NCI-H345 (cell line): ENCODE measurements at regions not wholly inside any gene's neighbourhood (a gene's known extent, or its start where the extent isn't known, plus 50 kb on each side); places are given as distances from the start of the nearest gene placed in this dataset.
"Not testable (repeated sequence)": the region's sequence is repeated elsewhere in the genome, so short reads cannot be mapped to it uniquely, and the experiment has no call there.

Experiments
- DNase-seq: peaks from one replicate; lab custom pipeline; 2025; lab: John Stamatoyannopoulos, UW

- peak; percentile 0 for DNase-seq
Measured at GRCh38 chr13:22967669-22968068, 213.1 kb upstream of the SGCG start.

- no peak for DNase-seq
Measured at GRCh38 chr13:22979952-22980351, 200.8 kb upstream of the SGCG start.

- DNase-seq = no peak
Measured at GRCh38 chr13:22980936-22981335, 199.8 kb upstream of the SGCG start.

- no peak for DNase-seq
Measured at GRCh38 chr13:22993148-22993547, 187.6 kb upstream of the SGCG start.

GRCh38 chr13:23003446-23003845 is 177.3 kb upstream of the SGCG start:
- no peak for DNase-seq

- no peak for DNase-seq
Measured at GRCh38 chr13:23007426-23007825, 173.4 kb upstream of the SGCG start.

- no peak for DNase-seq
Measured at GRCh38 chr13:23018143-23018542, 162.6 kb upstream of the SGCG start.

GRCh38 chr13:23020246-23020843 is 160.4 kb upstream of the SGCG start:
- DNase-seq = peak; percentile 53

- DNase-seq = no peak
Measured at GRCh38 chr13:23021906-23022305, 158.9 kb upstream of the SGCG start.

- DNase-seq = no peak
Measured at GRCh38 chr13:23022704-23023103, 158.1 kb upstream of the SGCG start.

GRCh38 chr13:23025864-23026608 is 154.7 kb upstream of the SGCG start:
- no peak for DNase-seq

- no peak for DNase-seq
Measured at GRCh38 chr13:23039266-23039935, 141.4 kb upstream of the SGCG start.

GRCh38 chr13:23042181-23042580 is 138.6 kb upstream of the SGCG start:
- DNase-seq = no peak

GRCh38 chr13:23044906-23045305 is 135.9 kb upstream of the SGCG start:
- DNase-seq = no peak

- DNase-seq = no peak
Measured at GRCh38 chr13:23050126-23050525, 130.7 kb upstream of the SGCG start.

- not testable (repeated sequence) for DNase-seq
Measured at GRCh38 chr13:23053711-23054110, 127.1 kb upstream of the SGCG start.

GRCh38 chr13:23059173-23059572 is 121.6 kb upstream of the SGCG start:
- DNase-seq = no peak

GRCh38 chr13:23060959-23061358 is 119.8 kb upstream of the SGCG start:
- no peak for DNase-seq

- DNase-seq = no peak
Measured at GRCh38 chr13:23067129-23067528, 113.7 kb upstream of the SGCG start.

GRCh38 chr13:23069566-23069965 is 111.2 kb upstream of the SGCG start:
- no peak for DNase-seq

GRCh38 chr13:23074075-23074828 is 106.5 kb upstream of the SGCG start:
- DNase-seq = no peak

- no peak for DNase-seq
Measured at GRCh38 chr13:23081220-23081619, 99.6 kb upstream of the SGCG start.

- no peak for DNase-seq
Measured at GRCh38 chr13:23081901-23082300, 98.9 kb upstream of the SGCG start.
